HG03565 (cell line): ENCODE measurements at regions not wholly inside any gene's neighbourhood (a gene's known extent, or its start where the extent isn't known, plus 50 kb on each side); places are given as distances from the start of the nearest gene placed in this dataset.

Experiments used
- ATAC-seq: cut with Tn5 transposase; IDR thresholded peaks from one replicate; pipeline ENCODE4 v1.9.1; 2021; ENCODE audit warnings: mild to moderate bottlenecking, moderate library complexity; ENCODE audit not compliant: unreplicated experiment

DNA sequence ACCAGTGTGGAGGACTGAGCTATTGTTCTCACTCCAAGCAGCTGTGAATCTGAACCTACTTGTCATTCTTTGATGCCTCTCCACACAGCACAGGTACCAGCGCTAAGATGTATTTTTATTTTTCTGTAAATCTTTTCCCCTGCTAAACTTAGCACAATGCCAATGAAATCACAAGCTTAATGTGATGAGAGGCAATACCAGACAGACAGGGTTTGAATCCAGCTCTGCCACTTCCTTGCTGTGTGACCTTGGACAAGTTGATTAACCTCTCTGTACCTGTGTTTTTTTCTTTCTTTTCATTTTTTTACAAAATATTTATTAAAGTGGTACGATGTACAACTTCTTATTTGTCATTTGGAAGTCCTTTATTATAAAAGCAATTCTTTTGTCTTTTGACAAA, 757.6 kb downstream of the MED13L start:
- ATAC-seq: no peak

DNA sequence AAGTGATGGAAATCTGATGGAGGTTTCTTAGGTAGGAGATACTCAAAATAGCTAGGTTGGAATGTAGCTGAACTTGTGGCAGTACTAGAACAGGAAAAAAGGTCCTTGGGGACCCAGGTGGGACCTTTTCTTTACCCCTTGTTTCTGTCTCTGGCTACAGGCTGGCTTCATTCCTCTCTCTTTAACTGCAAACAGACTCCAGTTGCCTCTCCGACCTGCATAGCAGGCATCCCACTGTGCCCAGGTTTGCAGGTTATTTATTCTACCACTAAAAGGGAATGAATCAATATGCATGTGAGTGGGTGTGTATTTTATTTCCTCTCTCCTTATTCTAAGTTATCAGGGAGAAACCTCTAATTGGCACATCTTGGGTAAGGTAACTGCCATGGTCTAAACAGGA, 758.1 kb downstream of the MED13L start:
- ATAC-seq: no peak

DNA sequence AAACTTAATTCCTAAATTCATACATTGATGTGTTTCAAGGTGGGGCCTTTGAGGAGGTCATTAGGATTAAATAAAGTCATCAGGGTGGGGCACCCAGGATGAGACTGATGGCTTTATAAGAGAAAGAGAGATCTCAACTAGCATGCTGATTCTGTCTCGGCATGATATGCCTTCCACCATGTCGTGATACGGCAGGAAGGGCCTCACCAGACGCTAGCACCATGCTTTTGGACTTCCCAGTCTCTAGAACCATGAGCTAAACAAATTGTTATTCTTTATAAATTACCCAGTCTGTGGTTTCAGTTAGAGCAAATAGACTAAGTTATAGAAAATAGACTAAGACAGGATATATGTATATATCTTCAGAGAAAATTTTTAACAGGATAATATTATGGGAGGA, 759.6 kb downstream of the MED13L start:
- no peak for ATAC-seq

DNA sequence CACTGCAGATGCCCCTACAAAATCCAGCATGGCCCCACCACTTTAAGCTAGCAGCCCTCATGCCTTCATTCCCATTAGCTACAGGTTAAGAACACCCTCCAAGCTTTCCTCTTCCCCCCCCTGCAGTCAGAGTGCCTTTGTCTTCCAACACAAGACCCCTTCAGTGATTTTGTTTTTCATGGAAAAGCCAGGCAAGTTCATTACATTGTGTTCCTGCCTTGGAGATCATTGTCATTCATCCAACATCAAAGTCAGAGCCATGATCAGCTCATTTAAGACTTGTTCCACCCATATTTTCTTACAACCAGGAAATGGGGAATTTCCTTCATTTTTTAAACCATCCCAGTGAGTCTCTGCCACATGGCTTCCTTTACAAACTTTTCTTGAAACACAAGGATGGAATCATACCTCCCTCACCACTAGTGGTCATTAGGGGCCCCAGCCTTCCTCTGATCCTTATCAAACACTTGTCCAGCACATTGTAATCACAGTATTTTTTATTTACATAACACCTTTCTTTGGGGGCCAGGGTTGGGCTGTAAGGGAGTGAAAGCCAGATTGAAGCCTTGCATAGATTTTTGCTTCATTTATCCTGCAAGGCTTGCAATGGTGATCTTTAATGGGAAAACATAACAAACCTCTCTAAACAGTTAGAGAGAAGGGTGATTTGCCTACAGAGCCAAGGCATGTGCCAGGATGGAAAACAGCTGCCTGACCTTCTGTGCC, 765.3 kb downstream of the MED13L start:
- ATAC-seq: no peak

DNA sequence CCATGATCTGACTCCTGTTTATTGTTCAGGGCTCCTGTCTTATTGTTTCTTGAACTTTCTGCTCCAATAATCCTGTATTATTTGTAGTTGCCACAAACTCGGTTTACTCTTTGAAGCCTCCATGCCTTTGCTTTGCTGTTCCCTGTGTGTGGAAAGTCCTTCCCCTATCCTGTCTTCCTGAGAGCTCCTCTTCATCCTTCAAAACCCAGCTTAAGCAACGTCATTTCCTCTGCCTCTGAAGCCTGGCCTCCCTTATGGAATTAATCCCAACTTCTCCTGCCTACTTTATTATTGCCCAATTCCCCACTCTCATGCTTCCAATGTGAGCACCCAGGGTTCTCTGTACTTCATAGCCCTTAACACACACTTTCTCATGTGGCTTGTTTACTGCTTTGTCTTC, 766.2 kb downstream of the MED13L start:
- ATAC-seq: no peak

DNA sequence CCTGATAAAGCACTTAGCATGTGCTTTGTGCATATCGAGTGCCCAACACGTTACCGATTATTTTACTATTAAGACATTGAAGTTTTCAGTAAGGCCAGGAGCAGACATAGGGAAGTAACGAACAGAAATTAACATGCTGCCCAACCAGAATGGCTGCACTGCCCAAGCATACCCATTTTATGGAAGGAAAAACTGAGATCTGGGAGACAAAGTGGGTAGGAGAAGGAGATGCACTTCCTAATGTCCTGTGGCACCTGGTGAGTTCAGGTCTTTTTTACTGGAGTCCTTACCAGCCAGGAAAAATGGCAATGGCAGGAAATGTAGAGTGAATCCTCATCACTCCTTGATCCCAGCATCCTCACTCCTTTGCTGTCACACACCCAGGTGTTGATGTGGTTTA, 768.5 kb downstream of the MED13L start:
- no peak for ATAC-seq

DNA sequence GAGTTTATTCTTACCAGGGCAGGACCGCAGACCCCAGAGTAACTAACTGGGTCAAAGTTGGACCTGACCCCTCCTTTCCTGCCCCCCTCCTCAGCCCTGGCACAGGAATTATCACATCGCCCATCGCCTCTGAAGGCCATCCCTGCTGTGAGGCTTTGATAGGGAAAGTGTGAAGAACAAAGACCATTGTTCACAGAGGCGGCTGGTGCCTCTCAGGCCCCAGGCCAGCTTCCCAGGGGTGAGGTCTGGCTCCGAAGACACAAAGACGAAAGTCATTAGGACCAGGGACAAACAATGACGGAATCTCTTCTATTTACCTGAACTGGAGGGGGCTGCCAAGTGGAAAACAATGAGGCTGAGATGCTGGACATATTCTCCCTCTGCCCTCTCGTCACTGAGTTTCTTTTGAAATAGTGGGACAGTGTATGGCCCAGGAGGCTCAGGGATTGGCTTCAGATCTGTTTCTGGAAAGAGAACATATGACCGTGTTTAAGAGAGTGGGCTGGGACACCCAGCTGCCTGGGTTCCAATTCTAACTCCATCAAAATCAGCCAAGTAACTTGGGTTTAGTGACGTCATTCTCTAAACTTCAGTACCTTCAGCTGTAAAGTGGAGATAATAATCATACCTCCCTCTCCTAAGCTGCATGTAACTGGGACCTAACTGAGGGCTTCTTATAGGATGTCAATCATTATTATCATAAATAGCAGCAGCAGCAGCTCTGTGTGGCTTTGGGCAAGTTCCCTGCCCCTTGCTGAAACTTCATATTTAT, 769.4 kb downstream of the MED13L start:
- ATAC-seq: no peak

DNA sequence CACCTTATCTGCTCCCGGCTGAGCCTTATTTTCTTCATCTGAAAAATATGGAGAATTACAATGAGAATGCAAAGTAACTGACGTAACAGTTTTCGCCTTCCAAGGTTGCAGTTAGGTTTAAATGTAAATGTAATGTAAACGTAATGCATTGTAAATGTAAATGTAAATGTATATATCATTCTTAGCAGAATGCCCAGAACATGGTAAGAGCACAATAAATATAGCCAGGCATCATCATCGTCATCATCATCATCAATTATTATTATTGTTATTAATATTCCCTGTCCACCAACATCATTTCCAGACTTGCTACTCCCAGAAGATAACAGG, 770.0 kb downstream of the MED13L start:
- no peak for ATAC-seq

DNA sequence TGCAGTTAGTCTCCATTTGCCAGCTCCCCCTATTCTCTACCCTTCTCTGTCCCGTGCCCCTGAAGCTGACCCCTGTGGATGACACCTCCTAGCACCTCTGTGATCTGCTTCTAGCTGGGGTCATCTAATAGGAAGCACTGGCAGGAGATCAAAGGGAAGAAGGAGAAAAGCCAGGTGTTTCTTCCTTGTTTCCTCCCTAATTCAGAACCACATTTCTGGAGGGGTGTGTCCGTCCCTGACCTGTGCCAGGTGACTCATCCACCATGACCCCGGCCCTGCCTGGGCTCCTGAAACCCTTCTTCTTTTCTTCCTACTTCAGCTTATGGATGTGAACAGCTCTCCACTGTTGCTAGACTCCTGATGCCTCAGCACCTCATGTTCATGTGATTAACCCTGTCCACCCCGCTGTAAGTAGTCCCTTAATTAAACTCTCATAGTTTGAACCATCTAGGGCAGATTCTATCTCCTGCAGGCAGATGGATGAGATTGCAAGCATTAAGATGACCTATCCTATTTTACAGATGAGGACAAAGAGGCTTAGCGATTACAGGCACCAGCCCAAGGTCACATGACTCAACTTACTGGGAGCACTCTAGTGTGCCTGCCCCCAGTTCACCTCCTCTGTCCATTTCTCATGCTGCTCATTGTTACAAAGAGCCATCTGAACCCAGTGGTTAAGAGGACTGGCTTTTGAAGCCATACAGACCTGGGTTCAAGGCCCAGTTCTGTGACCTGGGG, 770.5 kb downstream of the MED13L start:
- ATAC-seq: no peak

DNA sequence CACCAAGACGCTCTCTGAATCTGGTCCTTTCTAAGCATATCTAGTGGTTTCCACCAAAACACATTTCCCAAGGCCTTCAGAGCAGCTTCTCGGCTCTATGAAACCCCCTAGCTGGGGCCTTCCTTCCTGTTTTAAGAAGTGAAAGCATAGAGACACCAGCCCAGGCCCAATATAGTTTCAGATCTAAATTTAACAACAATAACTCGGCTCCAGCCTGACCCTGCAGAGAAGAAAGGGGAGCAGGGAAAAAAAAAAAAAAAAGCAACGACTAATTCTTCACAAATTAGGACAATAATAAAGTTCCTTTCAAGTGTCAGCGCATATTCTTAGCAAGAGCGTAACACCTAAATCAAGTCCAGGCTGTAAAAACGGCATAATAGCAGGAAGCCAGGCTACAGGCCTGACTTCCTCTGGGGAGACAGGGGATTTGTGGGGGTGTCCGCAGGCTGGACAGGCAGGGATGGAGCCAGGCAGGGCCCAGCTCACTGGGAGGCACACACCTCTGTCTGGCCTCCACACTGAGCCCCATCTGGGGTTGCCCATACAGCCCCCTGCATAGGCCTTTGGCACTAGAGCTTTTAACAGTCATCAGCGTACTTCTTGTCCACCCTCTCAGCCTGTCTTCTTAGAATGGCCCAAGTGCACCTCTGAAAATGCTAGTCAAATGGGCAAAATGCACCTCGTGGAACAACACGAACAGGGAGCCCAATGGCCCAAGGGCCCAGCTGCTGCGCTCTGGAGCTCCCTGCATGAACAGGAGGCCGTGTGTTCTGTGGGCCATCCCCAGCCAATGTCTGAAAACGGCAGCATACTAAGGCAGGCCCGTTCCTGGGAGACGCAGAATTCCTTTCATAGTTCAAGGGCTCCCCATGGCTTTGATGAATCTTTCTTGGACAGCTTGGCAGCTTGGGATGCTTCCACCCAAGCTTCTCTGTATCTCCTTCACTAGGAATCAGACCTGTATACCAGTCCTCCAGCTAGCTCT, 772.9 kb downstream of the MED13L start:
- ATAC-seq: peak; percentile 78

DNA sequence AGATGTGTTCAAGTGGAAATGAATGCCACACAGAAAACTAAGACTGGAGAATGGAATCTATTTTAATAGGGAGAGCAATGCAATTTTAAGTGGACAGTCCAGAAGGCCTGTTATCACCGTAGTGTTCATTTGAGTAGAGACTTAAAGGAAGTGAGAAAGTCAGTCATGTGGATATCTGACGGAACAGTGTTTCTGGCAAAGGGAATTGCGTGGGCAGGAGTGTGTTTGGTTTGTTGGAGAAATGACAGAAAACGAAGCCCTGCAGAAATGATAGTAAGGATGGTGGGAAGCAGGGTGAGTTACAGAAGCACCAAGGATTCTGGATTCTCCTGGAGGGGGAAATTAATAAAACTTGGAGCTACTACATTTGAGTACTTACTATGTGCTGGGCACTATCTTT, 776.6 kb downstream of the MED13L start:
- no peak for ATAC-seq

DNA sequence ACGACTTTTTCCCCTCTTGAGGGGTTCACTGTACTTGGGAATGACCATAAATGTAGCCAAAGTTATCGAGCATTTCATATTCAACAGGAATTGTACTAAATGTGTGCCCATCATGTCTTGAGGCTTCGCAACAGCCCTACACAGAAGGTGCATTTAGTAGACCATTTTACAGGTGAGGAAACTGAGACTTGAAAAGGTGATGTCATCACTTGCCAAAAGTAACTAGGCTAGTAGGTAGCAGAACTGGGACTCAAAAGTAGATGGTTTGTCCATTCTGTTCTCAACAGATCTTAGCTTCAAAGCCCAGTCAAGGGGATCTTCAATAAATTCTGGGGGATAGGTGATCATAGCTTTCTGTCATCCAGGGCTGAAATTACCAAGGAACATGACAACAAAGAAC, 782.2 kb downstream of the MED13L start:
- ATAC-seq: no peak

DNA sequence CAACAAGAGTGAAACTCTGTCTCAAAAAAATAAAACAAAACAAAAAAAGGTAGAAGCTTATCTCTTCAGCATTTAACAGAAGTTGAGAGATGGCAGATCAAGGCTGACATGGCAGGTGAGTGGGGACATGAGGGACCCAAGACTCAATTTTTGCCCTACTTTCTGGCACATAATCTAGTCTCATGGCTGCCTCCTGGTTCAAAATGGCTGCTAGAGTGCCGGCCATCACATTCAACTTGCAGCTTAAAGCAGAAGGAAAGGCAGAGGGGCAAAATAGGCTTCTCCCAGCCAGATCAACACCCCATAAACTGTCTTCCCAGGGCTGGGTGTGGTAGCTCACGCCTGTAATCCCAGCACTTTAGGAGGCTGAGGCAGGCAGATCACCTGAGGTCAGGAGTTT, 784.9 kb downstream of the MED13L start:
- no peak for ATAC-seq

DNA sequence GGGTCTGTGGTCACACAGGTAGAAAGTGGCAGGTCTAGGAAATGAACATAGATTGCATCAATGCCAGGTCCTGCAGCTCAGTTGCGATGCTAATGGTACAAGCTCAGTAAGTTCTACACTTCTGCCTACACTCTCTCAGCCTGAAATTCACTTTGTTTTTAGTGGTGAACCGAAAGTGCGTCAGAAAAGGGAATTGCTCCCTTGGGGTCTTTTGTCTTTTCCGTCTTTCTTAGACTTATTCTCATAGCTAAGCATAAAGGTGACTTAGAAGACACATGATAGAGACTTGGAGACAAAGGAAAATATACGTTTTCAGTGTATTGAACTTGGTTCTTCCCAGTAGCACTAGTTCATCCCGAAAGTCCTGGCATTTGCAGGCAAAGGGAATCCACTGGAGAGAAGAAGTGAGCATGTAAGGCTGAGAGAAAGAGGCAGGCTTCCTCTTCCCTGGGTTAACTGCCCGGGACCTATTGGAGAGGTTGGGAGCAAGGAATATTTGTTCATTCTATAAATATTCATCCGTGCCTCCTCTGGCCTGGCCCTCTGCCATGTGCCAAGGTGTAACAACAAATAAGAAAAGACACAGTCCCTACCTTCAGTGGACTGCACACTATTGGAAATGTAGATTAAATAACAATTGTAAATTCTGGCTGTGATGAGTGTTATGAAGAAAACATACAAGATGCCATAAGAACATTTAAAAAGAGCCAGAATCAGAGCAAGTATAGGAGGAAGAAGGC, 785.8 kb downstream of the MED13L start:
- ATAC-seq: no peak

DNA sequence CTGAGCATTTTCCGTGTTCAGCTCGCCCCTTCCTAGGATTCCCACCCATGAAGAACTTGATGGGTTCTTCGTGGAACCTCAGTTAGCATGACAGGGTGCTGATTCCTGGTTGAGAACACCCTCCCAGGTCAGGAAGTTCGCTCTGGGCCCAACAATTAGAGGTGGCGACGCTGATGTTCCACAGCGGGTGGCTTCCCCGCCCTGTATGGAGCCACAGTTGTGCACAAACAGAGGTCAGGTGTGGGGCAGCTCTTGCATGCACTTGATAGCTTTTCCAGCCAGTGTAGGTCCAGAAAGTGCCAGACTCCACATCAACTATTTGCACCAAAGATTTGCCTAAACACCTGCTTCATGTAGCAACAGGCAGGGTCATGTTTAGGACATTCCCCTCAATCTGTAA, 788.2 kb downstream of the MED13L start:
- no peak for ATAC-seq

DNA sequence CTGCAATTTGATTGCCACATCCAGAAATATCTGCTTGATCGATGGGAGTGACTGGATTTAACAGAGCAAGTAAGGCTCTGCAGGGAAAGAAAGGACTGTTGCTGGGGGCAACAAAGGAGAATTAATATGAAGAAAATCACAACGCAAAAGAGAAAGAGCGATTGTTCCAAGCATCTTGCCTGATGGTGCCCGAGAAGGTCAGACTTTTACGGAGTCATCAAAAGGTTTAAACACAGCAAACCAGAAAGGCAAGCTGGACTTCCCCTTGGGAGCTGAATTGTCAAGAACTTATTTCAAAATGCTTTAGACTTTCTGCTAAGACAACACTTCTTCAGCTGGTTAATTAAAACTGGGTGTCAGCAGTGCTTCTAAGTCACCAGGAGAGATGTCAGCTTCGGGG, 791.5 kb downstream of the MED13L start:
- ATAC-seq: no peak

DNA sequence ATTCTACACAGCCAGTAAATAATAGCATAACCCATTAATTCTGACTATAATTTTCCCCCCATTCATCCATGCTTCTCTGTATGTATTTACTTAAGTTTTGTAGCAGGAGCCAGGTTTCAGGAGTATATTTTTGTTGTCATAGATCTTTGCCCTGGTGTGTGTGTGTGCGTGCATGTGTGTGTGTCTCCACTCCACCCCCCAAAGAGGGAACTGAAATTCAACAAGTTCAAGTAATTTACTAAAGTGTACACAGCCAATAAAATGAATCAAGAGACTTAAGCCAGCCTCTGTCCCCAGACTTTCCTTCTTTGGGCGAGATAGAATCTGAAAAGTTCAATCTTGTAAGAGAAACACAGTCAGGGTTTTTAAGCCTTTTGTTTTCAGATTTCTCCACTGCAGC, 792.0 kb downstream of the MED13L start:
- no peak for ATAC-seq

DNA sequence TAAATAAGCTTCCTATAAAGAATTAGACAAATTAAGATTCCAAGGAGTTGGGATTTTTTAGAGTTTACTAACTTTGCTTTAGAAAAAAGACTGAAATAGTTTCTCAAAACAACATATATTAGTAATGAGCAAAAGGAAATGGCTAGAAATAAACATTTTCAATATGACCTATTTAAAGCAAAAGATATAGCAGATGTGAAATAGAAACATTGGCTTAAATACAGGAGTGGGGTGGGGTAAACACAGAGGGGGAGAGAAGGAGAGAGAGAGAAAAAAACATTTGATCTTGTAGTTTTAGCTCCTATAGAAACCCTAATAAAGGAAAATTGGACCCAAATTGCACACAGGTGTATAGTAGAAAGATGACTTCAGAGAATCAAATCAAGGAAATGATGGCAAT, 794.5 kb downstream of the MED13L start:
- ATAC-seq: no peak

DNA sequence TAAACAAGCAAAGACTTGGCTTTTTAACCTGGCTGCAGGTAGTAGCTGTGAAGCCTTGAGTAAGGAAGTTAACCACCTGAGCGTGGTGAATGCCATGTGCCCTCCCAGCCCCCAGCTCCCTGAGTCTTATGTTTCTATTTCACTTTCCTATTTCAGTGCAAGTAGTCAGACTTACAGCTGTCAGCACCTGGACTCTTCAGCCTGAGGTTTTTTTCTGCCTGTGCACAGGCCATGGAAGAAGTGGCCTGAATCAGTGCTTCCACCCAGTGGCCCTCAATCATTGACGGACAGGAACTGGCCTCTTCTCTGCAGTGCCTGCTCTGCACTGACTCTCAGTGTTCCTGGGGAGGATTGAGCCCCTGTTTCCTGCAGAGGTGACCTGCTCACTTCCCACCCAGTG, 796.4 kb downstream of the MED13L start:
- ATAC-seq: no peak

DNA sequence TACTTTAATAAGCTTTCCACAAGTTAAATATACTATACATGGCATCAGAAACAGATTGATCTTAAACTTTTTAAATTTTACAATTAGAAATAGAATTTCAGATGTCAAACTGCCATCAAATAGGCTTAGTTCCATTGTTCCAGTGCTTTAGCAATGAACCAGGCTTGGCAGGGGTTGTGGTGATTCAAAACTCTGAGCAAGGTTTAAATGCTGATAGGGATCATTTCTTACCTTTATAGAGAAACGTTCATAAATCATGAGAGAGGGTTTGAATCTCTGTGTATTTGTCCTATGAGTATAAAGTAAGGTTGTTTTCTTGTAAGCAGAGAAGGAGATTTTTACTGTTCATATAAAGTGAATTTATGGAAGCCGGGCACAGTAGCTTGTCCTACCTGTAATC, 794.5 kb upstream of the TBX3 start:
- no peak for ATAC-seq
